ENCODE measurements at regions not wholly inside any gene's neighbourhood (a gene's known extent, or its start where the extent isn't known, plus 50 kb on each side); places are given as distances from the start of the nearest gene placed in this dataset.
A peak's percentile ranks its signal among the peaks of the same experiment; 100 is the strongest.

DNA sequence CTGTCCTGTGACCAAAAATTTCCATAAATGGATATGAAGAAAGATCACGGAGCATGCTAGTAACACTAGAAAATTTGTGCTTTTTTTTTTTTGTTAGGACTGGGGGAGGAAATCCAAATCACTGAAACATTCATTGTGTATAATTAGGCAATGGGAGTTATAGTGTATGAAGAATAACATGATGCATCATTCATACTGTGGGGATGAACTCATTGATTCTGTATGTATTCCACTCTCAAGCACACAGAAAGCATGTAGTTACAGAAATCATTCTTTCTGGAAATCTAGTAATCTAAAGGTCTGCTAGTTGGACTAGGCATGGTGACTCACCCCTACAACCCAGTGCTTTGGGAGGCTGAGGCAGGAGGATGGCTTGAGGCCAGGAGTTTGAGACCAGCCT, 749.7 kb downstream of the DIAPH3 start (continued):
- TF ChIP-seq POLR2AphosphoS5 (IDR thresholded peaks at IDR 0.05; ENCODE audit: low read depth): no peak
- no peak for TF ChIP-seq STAT1 (IDR thresholded peaks at IDR 0.05; ENCODE audit: unreplicated experiment)
- TF ChIP-seq NANOG (IDR thresholded peaks at IDR 0.05; ENCODE audit: borderline replicate concordance): no peak
- TF ChIP-seq, protein P1, sequence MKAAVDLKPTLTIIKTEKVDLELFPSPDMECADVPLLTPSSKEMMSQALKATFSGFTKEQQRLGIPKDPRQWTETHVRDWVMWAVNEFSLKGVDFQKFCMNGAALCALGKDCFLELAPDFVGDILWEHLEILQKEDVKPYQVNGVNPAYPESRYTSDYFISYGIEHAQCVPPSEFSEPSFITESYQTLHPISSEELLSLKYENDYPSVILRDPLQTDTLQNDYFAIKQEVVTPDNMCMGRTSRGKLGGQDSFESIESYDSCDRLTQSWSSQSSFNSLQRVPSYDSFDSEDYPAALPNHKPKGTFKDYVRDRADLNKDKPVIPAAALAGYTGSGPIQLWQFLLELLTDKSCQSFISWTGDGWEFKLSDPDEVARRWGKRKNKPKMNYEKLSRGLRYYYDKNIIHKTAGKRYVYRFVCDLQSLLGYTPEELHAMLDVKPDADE (IDR thresholded peaks at IDR 0.05): no peak
- TF ChIP-seq, protein P2, sequence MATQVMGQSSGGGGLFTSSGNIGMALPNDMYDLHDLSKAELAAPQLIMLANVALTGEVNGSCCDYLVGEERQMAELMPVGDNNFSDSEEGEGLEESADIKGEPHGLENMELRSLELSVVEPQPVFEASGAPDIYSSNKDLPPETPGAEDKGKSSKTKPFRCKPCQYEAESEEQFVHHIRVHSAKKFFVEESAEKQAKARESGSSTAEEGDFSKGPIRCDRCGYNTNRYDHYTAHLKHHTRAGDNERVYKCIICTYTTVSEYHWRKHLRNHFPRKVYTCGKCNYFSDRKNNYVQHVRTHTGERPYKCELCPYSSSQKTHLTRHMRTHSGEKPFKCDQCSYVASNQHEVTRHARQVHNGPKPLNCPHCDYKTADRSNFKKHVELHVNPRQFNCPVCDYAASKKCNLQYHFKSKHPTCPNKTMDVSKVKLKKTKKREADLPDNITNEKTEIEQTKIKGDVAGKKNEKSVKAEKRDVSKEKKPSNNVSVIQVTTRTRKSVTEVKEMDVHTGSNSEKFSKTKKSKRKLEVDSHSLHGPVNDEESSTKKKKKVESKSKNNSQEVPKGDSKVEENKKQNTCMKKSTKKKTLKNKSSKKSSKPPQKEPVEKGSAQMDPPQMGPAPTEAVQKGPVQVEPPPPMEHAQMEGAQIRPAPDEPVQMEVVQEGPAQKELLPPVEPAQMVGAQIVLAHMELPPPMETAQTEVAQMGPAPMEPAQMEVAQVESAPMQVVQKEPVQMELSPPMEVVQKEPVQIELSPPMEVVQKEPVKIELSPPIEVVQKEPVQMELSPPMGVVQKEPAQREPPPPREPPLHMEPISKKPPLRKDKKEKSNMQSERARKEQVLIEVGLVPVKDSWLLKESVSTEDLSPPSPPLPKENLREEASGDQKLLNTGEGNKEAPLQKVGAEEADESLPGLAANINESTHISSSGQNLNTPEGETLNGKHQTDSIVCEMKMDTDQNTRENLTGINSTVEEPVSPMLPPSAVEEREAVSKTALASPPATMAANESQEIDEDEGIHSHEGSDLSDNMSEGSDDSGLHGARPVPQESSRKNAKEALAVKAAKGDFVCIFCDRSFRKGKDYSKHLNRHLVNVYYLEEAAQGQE (IDR thresholded peaks at IDR 0.05; ENCODE audit: unreplicated experiment): no peak
- TF ChIP-seq EZH2 (IDR thresholded peaks at IDR 0.05; ENCODE audit: low read depth, unreplicated experiment): no peak
- no peak for TF ChIP-seq ZNF114 (CRISPR knock-in tag; IDR thresholded peaks at IDR 0.05)
- no peak for TF ChIP-seq ZNF331 (CRISPR knock-in tag; IDR thresholded peaks at IDR 0.05; ENCODE audit: low read depth)
- TF ChIP-seq EZH2phosphoT487 (IDR thresholded peaks at IDR 0.05; ENCODE audit: unreplicated experiment): no peak
- TF ChIP-seq CREB1 (CRISPR knock-in tag; IDR thresholded peaks at IDR 0.05; ENCODE audit: low read depth): no peak

GRCh38 chr13:59415498-59415897, 748.2 kb downstream of the DIAPH3 start:
- H4K20me1 ChIP-seq (replicated peaks; ENCODE audit: insufficient read depth): no peaks in the 10 kb centered on the region
- no peak overlapping the region for H3K27ac Mint-ChIP-seq

More at GRCh38 chr13:59415498-59415897, 748.2 kb downstream of the DIAPH3 start:
- peaks cover 15% of the 10 kb centered on the region for H3K4me1 ChIP-seq (ENCODE audit: insufficient read depth)
- H3K79me2 ChIP-seq (replicated peaks; ENCODE audit: insufficient read depth): no peaks in the 10 kb centered on the region
- peaks cover 6% of the 10 kb centered on the region; the same call in 2 of the 3 replicates for H3K9me3 Mint-ChIP-seq
- H3K36me3 ChIP-seq (ENCODE audit: insufficient read depth): no peaks in the 10 kb centered on the region
- no peaks in the 10 kb centered on the region for H3K9me2 ChIP-seq (ENCODE audit: insufficient read depth)
- H3K27me3 Mint-ChIP-seq (ENCODE audit: insufficient read depth, low read depth, poor library complexity): peaks cover 8% of the 10 kb centered on the region
- H3K27me3 ChIP-seq (ENCODE audit: insufficient read depth): no peaks in the 10 kb centered on the region
- H3K4me3 ChIP-seq: no peak overlapping the region
- H3K4me2 ChIP-seq: no peak overlapping the region
- H3K27ac ChIP-seq (ENCODE audit: low read depth): no peak overlapping the region
- ATAC-seq: no peak
- peak overlapping the region; percentile 43 for H2AFZ ChIP-seq
- no peak for DNase-seq (ENCODE audit: low spot score)
- H3K36me3 Mint-ChIP-seq (ENCODE audit: low read depth): peaks cover 15% of the 10 kb centered on the region
- TF ChIP-seq, protein P3, sequence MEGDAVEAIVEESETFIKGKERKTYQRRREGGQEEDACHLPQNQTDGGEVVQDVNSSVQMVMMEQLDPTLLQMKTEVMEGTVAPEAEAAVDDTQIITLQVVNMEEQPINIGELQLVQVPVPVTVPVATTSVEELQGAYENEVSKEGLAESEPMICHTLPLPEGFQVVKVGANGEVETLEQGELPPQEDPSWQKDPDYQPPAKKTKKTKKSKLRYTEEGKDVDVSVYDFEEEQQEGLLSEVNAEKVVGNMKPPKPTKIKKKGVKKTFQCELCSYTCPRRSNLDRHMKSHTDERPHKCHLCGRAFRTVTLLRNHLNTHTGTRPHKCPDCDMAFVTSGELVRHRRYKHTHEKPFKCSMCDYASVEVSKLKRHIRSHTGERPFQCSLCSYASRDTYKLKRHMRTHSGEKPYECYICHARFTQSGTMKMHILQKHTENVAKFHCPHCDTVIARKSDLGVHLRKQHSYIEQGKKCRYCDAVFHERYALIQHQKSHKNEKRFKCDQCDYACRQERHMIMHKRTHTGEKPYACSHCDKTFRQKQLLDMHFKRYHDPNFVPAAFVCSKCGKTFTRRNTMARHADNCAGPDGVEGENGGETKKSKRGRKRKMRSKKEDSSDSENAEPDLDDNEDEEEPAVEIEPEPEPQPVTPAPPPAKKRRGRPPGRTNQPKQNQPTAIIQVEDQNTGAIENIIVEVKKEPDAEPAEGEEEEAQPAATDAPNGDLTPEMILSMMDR (conservative IDR thresholded peaks at IDR 0.05; ENCODE audit: low read depth in 2 of 2): no peak
- no peak overlapping the region for H3K4me3 Mint-ChIP-seq
- peaks cover 26% of the 10 kb centered on the region for H3K4me1 Mint-ChIP-seq
- H3F3A ChIP-seq (replicated peaks; ENCODE audit: low read depth): no peaks in the 10 kb centered on the region

Measured in GM23338 (cell line).